HT-29 (cell line): ENCODE measurements at regions not wholly inside any gene's neighbourhood (a gene's known extent, or its start where the extent isn't known, plus 50 kb on each side); places are given as distances from the start of the nearest gene placed in this dataset.
"Not testable (repeated sequence)": the region's sequence is repeated elsewhere in the genome, so short reads cannot be mapped to it uniquely, and the experiment has no call there.

Experiments used
- DNase-seq: peaks from one replicate; pipeline ENCODE4 v3.0.0-alpha.2; 2015; ENCODE audit warnings: low spot score

DNA sequence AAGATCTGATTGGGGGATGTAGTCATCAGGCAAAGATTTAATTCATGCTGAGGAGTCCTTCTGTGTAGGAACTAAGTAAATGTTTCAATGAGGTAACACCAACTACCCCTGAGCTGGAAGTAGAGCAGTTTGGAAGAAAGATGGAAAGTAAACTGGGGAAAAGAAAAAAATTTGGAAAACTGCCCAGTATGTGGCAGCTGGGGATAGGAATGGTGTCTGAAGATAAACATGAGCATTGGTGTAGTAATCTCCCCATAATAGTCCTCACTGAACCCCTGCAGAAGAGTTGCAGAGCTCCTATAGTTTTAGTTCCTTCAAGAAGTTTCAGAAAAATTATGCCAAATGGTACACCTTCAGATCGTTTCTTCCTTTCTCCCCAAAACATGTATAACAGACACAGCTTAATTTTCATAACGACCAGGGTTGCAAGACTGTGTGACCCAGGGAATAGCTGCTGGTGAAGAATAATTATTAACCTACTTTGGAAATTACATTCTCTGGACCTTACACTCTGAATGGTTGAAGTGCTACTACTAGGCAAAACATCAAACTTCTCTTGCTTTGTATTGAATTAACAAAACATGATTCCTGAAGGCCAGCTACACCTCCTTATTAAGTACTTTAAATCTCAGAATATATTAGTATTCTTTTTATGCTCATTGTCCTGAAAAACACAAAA lies 446.4 kb upstream of the NRG3 start:
- no peak for DNase-seq

DNA sequence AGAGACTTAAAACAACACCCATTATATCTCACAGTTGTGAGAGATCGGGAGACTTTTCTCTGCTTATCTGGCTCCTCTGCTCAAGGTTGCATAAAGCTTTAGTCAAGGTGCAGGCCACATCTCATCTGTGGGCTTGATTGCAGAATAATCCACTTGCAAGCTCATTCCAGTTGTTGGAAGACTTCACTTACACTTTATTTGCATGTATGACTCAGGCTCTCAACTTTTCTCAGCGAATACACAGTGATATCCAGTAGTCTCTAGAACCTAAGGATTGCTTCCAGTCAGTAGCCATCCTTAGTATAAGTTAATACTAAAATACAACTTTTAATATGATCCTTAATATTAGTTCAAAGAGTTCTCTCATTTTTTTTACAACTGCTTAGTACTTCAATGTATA lies 435.5 kb upstream of the NRG3 start:
- DNase-seq = no peak

DNA sequence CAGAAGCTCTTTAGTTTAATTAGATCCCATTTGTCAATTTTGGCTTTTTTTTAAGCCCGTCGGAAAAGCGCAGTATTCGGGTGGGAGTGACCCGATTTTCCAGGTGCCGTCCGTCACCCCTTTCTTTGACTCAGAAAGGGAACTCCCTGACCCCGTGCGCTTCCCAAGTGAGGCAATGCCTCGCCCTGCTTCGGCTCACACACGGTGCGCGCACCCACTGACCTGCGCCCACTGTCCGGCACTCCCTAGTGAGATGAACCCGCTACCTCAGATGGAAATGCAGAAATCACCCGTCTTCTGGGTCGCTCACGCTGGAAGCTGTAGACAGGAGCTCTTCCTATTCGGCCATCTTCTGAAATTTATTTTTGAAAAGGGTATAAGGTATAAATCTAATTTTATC lies 433.4 kb upstream of the NRG3 start:
- not testable (repeated sequence) for DNase-seq

DNA sequence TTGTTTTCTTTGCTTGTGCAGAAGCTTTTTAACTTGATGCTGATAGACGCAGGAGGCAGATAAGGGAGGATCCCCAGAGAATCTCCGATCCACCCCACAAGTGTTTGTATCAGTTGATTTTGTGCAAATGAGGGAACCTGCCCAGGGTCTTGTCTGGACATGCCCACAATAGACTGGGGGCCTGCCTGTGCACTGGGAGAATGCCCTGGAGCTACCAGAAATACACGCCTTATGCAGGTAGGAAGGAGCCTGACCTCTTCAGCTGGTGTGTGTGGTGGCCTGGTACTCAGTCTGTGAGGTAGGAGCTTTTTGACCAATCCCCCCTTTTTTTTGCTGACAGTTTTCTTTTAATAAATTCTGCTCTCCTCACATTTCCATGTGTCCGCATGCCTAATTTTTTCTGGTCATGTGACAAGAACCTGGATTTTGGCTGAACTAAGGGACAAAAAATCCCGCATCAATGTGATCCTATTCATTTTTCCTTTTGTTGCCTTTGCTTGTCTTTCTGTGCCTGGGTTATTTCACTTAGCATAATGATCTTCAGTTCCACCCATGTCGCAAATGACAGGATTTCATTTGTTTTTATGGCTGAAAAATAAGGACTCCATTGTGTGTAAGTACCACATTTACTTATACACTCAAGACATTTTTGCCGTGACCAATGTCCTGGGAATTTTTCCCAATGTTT lies 430.6 kb upstream of the NRG3 start:
- DNase-seq = no peak

DNA sequence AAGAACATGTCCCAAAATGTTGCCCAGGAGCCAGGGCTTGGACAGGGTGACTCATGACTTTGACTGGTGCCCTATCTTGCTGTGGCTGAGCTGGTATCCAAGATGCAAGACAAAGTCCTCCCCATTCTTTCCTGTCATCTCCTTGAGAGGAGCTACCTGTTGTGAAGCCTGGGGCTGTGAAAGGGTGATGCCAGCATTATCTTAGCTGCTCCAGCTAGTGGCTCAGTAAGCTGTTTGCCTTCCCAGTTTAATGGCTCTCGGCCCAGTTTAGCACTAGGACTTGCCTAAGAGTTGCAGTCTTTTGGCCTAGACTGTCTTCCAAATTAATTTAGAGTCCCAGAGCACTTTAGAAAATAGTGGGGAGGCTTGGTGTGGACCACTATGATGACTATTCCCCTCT lies 424.3 kb upstream of the NRG3 start:
- no peak for DNase-seq

DNA sequence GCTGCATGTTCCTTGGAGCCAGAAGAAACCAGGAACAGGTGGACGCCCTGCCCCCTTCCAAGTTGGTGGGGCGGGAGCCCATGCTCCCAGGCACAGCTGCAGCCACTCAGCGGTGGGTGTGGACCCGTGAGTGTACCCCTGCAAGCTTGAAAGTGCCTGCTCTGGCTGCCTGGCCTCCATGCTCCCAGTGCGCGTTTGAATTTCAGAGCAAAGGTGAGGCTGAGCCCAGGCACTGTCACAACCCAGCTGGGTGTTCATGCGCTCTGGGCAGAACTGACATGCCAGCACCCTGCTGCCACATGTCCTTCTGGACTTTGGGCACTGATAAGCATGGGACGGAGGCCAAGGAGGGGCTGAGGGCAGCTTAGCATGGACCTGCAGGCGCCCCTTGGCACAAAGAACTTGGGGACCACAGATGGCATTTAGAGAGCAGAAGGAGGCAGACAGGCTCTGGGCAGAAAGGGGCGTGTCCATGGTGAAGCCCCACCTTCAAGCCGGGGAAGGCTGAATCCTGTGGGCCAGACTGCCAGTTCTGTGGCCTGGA lies 402.0 kb upstream of the NRG3 start:
- no peak for DNase-seq

DNA sequence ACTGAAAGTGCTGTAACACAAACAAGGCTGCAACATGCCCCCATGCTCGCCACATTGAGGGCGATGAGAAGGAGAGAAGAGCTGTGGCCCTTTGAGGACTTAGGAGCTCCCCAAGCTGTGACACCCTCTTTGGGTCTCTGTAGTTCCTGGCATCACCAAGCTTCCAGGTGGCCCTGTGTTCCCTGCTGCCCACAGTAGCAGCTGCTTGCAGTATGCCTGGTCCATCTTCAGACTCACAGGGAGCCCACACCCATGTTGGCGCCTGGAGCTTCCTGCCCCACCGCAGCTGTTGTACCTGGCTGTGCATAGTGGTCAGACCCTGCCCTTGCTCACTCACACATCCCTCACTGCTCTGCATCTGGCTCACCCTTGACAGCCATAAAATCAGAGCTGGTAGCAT lies 401.2 kb upstream of the NRG3 start:
- DNase-seq = no peak

DNA sequence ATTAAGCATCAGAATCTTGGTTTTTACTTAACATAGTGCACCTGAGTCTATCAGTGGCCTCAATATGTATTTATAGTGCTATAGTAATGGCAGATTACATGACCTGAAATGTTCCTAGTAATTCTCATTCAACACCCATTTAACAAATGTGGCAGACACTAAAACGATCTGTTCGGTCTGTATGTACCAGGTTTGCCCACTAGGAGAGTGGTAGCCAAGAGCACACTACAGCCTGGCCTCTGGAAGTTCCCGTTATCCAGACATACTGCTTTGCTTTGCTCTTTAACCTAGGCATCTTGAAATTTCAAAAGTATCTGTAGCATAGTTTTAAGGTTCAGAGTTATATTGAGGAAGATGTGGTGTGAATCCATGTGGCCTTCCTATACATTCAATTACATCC lies 395.7 kb upstream of the NRG3 start:
- DNase-seq = peak; percentile 29

DNA sequence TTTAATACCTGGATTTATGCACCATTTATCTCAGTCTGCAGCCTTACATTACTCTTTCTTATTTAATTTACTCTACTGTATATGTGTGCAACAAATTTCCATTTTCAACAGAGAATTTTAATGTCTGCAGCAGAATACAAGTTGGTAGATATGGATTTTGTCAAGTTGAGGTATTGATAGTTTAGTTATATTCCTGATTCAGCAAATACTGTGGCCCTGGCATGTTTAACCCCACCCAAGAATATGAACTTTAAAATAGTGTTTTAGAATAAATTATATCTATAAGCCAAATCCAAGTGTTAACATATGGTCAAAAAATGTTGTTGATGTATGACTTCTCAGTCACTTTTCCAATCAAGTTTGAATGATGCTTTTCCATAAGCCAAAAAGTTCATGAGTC lies 378.4 kb upstream of the NRG3 start:
- no peak for DNase-seq

DNA sequence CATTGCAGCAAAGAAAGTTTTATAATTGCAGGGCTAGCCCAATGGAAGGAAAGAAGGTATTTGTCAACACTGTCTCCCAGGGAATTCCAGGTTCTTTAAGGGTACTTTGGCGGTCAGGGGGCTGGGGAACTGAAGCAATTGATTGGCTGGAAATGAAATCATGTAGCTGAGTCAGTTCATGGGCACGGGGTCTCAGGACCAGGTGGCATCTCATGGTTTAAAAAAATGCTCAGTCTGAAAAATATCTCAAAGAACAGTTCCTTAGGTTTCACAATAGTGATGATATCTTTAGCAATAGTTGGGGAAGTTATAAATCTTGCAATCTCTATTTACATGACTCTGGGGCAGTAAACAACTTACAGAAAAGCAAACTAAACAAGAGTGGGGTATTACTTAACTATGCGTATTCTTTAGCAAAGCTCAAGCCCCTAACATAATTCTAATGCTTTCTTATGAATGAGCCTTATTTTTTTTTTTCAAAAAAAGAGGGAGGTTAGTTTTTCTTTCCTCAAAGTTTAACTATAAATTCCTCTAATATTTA lies 376.9 kb upstream of the NRG3 start:
- DNase-seq = no peak

DNA sequence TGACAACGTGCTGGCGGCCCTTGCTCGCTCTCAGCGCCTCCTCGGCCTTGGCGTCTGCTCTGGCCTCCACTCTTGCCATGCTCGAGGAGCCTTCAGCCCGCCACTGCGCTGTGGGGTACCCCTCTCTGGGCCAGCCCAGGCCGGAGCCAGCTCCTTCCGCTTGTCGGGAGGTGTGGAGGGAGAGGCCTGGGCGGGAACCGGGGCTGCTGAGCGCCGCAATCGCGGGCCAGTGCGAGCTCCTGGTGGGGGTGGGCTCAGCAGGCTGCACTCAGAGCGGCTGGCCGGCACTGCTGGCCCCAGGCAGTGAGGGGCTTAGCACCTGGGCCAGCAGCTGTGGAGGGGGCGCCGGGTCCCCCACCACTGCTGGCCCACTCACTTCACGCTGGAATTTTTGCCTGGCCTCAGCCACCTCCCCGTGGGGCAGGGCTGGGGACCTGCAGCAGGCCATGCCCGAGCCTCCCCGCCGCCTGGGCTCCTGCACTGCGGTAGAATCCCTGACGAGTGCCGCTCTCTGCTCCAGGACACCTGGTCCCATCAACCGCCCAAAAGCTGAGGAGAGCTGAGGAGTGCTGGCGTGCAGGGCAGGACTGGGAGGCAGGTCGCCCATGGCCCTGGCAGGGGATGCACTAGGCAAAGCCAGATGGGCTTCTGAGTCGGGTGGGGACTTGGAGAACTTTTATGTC lies 372.2 kb upstream of the NRG3 start:
- no peak for DNase-seq

DNA sequence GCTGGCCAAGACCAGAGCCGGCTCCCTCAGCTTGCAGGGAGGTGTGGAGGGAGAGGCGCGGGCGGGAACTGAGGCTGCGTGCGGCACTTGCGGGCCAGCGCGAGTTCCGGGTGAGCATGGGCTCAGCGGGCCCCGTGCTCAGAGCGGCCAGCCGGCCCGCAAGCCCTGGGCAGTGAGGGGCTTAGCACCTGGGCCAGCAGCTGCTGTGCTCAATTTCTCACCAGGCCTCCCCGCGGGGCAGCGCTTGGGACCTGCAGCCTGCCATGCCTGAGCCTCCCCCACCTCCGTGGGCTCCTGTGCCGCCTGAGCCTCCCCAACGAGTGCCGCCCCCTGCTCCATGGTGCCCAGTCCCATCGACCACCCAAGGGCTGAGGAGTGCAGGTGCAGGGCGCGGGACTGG lies 369.2 kb upstream of the NRG3 start:
- not testable (repeated sequence) for DNase-seq

DNA sequence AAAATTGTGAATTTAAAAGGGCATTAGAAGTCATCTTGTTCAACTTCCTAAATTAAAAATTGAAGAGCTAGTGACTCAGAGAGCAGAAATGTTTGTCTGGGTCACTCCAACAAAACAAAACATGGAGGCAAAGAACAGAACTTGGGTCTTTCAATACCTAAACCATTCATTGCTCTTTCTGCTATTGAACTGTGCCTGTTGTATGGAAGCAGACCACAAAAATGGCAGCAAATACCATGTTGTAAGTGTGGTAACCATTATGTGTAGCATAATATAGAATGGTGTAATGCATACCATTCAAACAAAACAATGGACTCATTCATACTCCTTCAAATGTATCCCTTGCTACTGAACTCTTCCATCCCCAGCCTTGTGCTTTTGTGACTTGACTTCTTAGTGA lies 360.2 kb upstream of the NRG3 start:
- DNase-seq = no peak

DNA sequence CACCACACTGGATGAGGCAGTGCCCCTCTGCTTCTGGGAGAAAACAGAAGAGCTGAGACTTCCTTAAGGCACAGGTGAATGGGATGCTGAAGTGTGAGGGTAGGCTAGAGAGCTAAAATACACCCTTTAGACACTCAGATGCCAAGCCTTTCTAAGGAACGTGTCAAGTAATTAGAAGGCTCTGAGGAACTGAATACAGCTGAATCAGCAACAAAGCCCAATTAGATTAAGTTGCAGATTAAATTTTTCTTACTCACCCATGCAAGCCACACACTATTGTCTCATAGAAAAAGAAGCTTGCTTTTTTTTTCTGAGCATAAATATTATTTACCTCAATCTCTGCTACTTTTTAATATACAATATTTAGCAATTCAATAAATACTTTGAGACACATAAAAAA lies 354.3 kb upstream of the NRG3 start:
- DNase-seq = no peak

DNA sequence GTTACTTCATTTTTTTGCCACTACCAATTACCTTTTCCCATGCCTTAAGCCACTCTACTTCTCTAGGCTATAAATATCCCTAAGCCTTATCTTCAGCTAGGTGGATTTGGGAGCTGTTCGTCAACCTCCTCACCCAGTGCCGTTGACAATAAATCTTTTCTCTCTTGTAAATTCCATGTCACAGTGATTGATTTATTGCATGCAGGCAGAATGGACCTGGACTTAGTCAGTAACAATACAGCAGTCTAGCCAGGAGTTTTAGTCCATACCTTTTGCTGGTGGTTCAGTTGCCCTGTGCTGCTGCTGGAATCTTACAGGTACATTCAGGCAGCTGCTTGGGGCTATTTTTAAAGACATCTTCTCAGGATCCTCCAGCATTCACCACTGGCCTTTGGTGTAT lies 350.5 kb upstream of the NRG3 start:
- no peak for DNase-seq

DNA sequence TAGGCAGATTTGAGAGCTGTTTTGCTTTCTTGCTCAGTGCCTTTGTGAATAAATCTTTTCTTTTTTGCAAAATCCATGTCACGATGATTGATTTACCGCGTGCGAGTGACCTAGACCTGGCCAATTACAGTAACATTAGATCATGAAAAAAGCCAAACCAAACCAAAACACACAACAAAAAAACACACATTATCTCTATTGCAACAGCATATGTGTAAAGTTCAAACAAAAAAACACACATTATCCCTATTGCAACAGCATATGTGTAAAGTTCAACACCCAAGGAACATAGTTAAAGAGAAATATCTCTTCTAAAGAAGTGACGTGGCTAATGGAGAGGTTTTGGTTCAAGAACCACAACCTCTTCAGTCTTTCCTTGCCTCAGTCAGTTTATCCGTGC lies 342.6 kb upstream of the NRG3 start:
- DNase-seq = no peak

DNA sequence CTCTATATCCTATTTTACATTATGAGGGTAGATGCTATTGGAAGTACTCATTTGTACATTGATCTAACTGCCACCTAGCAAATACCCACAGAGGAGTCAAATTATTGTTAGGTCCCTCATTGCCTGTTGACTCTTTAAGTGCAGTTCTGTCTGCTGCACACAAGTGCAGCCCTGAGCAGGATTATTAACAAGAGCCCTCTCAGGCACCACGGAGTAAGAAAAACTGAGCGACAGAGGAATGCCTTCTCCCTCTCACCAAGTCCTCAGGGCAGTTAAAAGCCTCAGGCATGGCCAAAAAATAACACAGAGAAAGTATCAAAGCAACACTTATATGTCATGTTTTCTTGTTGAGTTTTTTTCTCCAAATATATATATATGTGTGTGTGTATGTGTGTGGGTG lies 340.0 kb upstream of the NRG3 start:
- DNase-seq = no peak

DNA sequence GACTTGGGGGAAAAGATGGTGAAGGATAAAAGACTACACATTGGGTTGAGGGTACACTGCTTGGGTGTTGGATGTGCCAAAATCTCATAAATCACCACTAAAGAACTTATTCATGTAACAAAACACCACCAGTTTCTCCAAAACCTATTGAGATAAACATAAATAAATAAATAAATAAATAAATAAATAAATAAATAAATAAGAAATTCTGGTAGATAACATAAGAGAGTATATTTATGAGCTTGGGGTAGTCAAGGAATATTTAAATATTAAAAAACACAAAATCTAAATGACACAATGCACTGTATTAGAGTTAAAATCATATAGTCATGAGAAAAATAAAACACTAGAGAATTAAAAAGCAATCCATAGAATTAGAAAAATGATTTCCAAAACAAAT lies 333.5 kb upstream of the NRG3 start:
- DNase-seq = no peak

DNA sequence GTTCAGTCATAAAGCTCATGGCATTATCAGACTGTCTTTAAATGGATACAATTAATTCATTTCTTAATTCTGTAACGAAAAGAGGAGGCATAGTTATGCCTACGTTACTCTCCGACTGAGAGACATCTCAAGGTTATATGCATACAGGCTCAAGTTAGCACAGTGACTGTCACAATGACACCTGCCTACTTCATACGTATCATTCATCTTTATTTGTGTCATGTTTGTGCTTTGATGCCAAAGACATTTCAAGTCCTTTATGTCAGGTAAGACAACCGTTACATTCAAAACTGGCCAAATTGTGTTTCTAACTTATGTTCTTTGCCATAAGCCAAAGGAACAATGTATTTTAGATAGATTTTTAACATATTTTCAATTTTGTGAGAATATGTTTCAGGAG lies 328.8 kb upstream of the NRG3 start:
- no peak for DNase-seq

DNA sequence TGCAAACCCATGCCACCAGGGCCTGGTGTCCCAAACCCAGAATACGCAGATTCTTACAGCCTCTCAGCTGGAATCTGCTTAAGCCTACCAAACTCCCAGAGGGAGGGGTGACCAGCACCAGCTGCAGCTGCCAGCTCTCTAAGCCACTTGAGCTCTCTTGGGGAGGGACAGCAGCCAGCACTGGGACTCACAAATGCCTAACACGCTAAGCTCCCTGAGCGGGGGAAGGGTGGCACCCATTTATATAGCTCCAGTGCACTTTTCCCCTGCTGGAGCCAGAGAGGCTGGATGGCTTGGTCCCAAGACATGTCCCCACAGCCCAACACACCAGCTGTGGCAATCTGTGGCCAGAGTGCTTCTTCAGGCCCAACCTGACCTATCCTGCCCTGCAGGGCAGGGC lies 326.8 kb upstream of the NRG3 start:
- DNase-seq = no peak

DNA sequence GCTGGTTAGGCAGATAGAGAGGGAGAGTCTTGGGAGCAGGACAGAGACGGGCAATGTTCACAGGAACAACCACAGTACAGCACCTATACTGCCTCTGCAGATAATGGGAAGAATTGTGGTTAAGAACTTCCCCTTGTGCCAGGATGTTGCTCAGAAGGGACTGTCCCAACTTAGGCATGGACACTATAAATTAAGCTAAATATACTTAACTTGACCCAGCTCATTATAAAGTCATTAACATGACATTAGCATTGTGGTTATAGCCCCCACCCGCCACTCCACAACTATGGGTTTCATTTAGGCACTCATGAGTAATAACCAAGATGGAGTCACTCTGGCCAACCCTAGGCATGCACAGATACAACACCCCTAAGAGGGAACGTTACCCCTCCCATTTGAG lies 310.9 kb upstream of the NRG3 start:
- DNase-seq = no peak

DNA sequence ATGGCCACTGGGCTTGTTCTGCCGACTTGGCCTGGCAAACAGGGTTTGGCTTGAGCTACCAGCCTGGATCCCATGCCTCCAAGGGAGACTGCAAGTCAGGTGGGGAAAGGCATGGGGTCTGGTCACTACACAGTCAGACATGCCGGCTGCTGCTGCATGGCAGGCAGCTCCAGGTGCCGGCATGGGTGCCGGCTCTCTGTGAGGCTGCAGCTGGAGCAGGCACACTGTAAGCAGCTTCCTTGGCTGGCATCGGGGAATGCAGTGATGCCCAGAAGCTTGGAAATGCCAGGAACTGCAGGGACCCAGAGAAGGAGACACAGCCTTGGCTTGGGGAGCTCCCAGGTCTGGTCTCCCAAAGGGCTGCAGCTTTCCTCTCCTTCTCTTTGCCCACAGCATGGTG lies 305.5 kb upstream of the NRG3 start:
- DNase-seq = no peak

DNA sequence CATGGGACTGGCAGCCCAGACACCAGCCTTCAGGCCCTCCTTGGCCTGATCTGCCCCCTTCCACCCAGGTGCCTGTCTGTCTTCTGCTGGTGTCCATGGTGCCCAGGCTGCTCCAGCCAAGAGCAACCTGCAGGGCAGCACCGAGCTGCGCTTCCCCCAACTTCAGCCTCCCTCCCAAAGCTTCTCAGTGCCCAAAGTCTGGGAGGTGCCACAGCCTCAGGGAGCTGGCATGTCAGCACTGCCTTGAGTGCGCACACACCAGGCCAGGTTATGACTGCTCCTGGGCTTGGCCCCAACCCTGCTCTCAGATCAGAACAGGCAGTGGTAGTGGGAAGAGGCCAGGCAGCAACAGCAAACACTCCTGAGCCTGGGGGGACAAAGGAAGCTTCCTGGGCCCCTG lies 304.6 kb upstream of the NRG3 start:
- DNase-seq = no peak
